Heart left ventricle (tissue), 16 donors: ENCODE measurements at regions not wholly inside any gene's neighbourhood (a gene's known extent, or its start where the extent isn't known, plus 50 kb on each side); places are given as distances from the start of the nearest gene placed in this dataset.

Experiments
- ATAC-seq, 4 donors: fragments of 200-7000 bp; cut with Tn5 transposase; one replicate each; pipeline ENCODE4 v1.9.1; 2020 to 2022; ENCODE audit warnings: moderate library complexity in 4 of 4, mild to moderate bottlenecking in 3 of 4, moderate number of reproducible peaks in 1 of 4
- DNase-seq, 5 donors: peaks; one replicate each; pipeline ENCODE4 v3.0.0-alpha.2; 2020
- H3K27ac ChIP-seq, 12 donors: fragments of 200-600 bp; sonication (generic) in 4 of 12; one replicate each; pipeline versions ENCODE4 v1.5.0 to v1.8.0; 2016 to 2022; ENCODE audit warnings: mild to moderate bottlenecking in 2 of 12
- H3K27me3 ChIP-seq, 9 donors: fragments of 200-600 bp; sonication (generic) in 2 of 9; one replicate each; pipeline versions ENCODE4 v1.5.1 to v1.8.0; 2016 to 2022; ENCODE audit warnings: mild to moderate bottlenecking in 3 of 9
- H3K36me3 ChIP-seq, 9 donors: fragments of 200-600 bp; sonication (generic) in 2 of 9; one replicate each; pipeline versions ENCODE4 v1.5.0 to v1.8.0; 2018 to 2022; ENCODE audit warnings: mild to moderate bottlenecking in 2 of 9
- H3K4me1 ChIP-seq, 12 donors: fragments of 200-600 bp; sonication (generic) in 4 of 12; one replicate each; pipeline versions ENCODE4 v1.5.0 to v1.8.0; 2016 to 2022; ENCODE audit warnings: mild to moderate bottlenecking in 3 of 12
- H3K4me3 ChIP-seq, 12 donors: fragments of 200-600 bp; sonication (generic) in 4 of 12; one replicate each; pipeline versions ENCODE4 v1.5.0 to v1.8.0; 2017 to 2022; ENCODE audit warnings: mild to moderate bottlenecking in 9 of 12, moderate library complexity in 4 of 12
- H3K9me3 ChIP-seq, 12 donors: fragments of 200-600 bp; sonication (generic) in 4 of 12; one replicate each; pipeline versions ENCODE4 v1.5.0 to v1.8.0; 2016 to 2022; ENCODE audit warnings: mild to moderate bottlenecking in 1 of 12
- CTCF ChIP-seq, 12 donors: fragments of 200-600 bp; sonication (generic) in 4 of 12; IDR thresholded peaks; one replicate each; pipeline versions ENCODE4 v1.5.0 to v1.8.0; 2018 to 2022; ENCODE audit warnings: antibody characterized with exemption in 12 of 12, mild to moderate bottlenecking in 5 of 12
- POLR2A ChIP-seq, 2 donors: fragments of 450-650 bp; IDR thresholded peaks; one replicate each; pipeline ENCODE4 v1.6.1; 2017; ENCODE audit warnings: antibody characterized with exemption in 2 of 2, mild to moderate bottlenecking in 2 of 2, moderate library complexity in 2 of 2
- WGBS, 4 donors: extraction: QIAGEN DNeasy Blood & Tissue Kit in 2 of 4; methylation state at CpG; one replicate each; pipeline versions ENCODE4 v1.1.5 to v1.1.7; 2013 to 2018; 5-methylcytosine and 5-hydroxymethylcytosine counted together
- intact Hi-C, 10 donors: fragments of 100-400 bp; cut with DNase I; formaldehyde crosslinking; loops; one replicate each; pipeline versions ENCODE4 v1.11.1 to v1.14.2; 2022
- donor health status: ischemic (EF 13 %, LVEDD 7.1; RV severe dilation, severe dysfunction).
- donor health status: healthy with polysubstance abuse.
- donor health status: DM: no; HTN: yes; CAD: no.
- donor health status: DM: no; HTN: no; CAD: no.
- donor health status: ischemic (EF 25% LVEDD 6.9; RV normal size, moderate dysfunction).
- donor health status: ischemic (EF 25% LVEDD 5.7; RV mildly dilated, moderate dysfunction).
- donor health status: healthy.
- donor health status: DM: yes; HTN: yes; CAD: no.
- donor health status: ischemic (EF 35%, LVEDD 5.7; RV mildly dilated, moderate dysfunction).
- donor health status: nonischemic (EF 11% LVEDD 7.7; RV severe dilation, severe dysfunction).
- donor health status: DM: yes; HTN: yes; CAD: no.
- donor health status: PGD.
- donor health status: ischemic (EF 29% LVEDD 5.4; RV normal size, mild dysfunction).
- donor health status: nonischemic (EF 23%, LVEDD 6.1; RV moderate dilation, normal function).

DNA sequence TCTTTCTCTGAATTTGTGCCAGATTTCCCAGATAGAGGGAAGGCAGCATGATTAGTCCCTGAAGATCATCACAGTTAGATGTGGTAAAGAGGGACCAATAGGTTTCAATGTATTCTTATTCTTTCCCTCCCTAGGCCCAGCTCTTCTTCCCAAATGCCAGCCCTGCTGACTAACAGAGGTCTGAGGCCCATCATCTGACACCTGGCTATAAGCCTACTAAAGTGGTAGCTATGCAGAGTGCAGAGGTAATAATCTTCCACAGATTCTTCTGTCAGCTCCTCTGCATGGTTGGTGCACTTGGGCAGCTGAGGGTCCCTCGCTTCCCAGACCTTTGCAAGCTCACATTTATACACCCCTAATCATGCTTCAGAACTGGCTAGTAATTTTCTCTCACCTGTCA, 63.7 kb upstream of the PZP start:
- Histone ChIP-seq H3K4me1 (no peaks in the 10 kb centered on the region), H3K27me3 (no peaks in the 10 kb centered on the region), H3K36me3 (no peaks in the 10 kb centered on the region), H3K4me3 (no peak overlapping the region), H3K9me3 (no peaks in the 10 kb centered on the region), H3K27ac (no peak overlapping the region)
- WGBS, 4 donors, result 55 to 93% (median 71%) methylated on average over 1 of the region's 1 CpG
- intact Hi-C loops, result no loop called here
- ATAC-seq (peak in 2 of 4 donors; percentile 38 to 46), DNase-seq (no peak)
- TF ChIP-seq POLR2A (IDR thresholded peaks at IDR 0.05), result no peak
- TF ChIP-seq CTCF (IDR thresholded peaks at IDR 0.05), result no peak

DNA sequence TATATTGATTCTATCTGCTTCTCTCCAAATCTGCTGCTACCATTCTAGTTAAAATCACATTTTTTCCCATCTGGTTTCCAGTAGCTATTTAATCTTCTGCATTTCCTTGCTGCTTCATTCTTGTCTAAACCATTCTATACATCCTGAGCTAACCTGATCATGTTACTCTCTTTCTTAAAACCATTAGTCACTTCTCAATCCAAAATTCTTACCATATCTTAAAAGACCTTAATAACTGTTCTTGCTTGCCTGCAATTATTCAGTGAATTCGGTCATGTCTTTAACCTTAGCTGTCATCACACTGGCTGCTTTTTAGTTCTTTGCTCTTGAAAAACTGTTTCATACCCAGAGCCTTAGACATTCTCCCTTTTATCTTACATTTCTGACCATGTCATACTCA, 56.4 kb upstream of the PZP start:
- H3K9me3 ChIP-seq, result peaks cover 0 to 4% (median 0%) of the 10 kb centered on the region in 12 donors
- intact Hi-C loops, result no loop called here

GRCh38 chr12:9260931-9261330, 52.7 kb upstream of the PZP start:
- DNase-seq (no peak), ATAC-seq (no peak)
- Histone ChIP-seq H3K4me3 (no peak overlapping the region), H3K4me1 (no peaks in the 10 kb centered on the region), H3K9me3 (peaks cover 0 to 7% (median 0%) of the 10 kb centered on the region in 12 donors), H3K36me3 (no peaks in the 10 kb centered on the region), H3K27me3 (no peaks in the 10 kb centered on the region), H3K27ac (no peak overlapping the region)
- intact Hi-C loops, result no loop called here
- TF ChIP-seq CTCF (IDR thresholded peaks at IDR 0.05) (no peak), POLR2A (IDR thresholded peaks at IDR 0.05) (no peak)

More for the DNA sequence above, 56.4 kb upstream of the PZP start:
- Histone ChIP-seq H3K4me3 (no peak overlapping the region), H3K36me3 (no peaks in the 10 kb centered on the region), H3K27me3 (no peaks in the 10 kb centered on the region), H3K4me1 (no peaks in the 10 kb centered on the region), H3K27ac (no peak overlapping the region)
- no peak for DNase-seq
- WGBS, 4 donors, result 51 to 65% (median 56%) methylated on average over 1 of the region's 1 CpG
- no peak for TF ChIP-seq CTCF (IDR thresholded peaks at IDR 0.05)
- TF ChIP-seq POLR2A (IDR thresholded peaks at IDR 0.05), result no peak
- no peak for ATAC-seq

GRCh38 chr12:9258676-9259075, 50.5 kb upstream of the PZP start:
- no peaks in the 10 kb centered on the region for H3K27me3 ChIP-seq

More at GRCh38 chr12:9258676-9259075, 50.5 kb upstream of the PZP start:
- DNase-seq, result no peak
- Histone ChIP-seq H3K4me3 (no peak overlapping the region), H3K9me3 (peaks cover 0 to 7% (median 0%) of the 10 kb centered on the region in 12 donors), H3K27ac (no peak overlapping the region), H3K4me1 (no peaks in the 10 kb centered on the region), H3K36me3 (no peaks in the 10 kb centered on the region)
- 83 to 89% (median 87%) methylated on average over 1 of the region's 1 CpG for WGBS, 4 donors
- intact Hi-C loops, result no loop called here
- ATAC-seq, result no peak
- no peak for TF ChIP-seq POLR2A (IDR thresholded peaks at IDR 0.05)
- TF ChIP-seq CTCF (IDR thresholded peaks at IDR 0.05), result no peak
